ENCODE measurements at regions not wholly inside any gene's neighbourhood (a gene's known extent, or its start where the extent isn't known, plus 50 kb on each side); places are given as distances from the start of the nearest gene placed in this dataset.

DNA sequence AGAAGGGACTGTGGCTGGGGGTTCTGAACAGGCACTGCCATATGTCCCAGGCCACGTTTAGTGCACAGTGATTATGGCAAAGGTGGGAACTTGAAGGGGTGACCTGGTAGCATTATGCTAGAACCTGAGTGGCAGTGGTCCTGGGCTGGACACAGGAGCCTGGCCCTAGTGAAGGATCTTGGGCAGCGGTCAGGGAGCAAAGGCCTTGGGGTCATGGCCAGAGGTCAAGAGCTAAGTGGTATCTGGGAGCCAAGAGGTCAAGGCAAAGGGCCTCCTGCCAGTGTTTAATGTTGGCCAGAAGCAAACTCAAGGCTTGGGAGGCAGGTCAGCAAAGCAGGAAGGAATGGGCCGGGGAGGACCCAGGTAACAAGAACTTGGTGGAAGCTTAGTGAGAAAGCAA is 254.5 kb downstream of the CDH26 start:
- DNase-seq (ENCODE audit: low read depth in 2 of 2): no peak

DNA sequence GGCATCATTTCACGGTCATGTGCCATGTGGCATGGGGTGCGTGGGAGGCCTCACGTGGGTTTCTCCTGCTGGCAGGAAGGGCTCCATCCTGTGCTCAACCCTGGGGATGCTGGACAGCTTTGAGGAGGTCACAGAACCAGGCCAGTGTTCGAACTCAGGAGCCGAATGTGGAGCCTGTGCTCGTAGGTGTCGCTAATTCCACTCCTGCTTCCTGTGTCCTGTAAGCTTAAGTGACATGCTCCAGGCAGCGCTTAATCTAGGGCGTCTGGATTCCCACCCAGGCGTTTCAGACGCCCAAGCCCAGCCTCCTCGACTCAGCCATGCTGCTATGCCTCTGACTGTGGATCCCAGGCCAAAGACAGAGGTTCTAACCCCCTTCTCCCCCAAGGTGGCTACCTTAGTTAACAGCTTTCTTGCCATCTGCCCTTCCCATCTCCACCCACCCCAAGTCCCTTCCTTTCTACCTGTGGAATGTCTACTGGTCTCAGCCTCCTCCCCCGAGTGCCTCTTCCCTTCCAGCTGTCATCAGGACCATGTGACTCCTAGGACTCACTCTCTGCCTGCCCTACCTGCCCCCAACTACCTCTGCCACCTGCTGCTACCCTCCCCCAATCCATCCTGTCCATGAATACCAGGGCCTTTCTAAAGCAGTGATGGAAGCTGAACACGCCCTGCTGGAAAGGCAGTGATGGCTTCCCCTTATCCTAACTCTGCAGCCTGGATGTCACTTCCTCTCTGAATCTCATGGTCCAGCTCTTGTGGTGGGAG is 255.1 kb downstream of the CDH26 start:
- DNase-seq (ENCODE audit: low read depth in 2 of 2): no peak

DNA sequence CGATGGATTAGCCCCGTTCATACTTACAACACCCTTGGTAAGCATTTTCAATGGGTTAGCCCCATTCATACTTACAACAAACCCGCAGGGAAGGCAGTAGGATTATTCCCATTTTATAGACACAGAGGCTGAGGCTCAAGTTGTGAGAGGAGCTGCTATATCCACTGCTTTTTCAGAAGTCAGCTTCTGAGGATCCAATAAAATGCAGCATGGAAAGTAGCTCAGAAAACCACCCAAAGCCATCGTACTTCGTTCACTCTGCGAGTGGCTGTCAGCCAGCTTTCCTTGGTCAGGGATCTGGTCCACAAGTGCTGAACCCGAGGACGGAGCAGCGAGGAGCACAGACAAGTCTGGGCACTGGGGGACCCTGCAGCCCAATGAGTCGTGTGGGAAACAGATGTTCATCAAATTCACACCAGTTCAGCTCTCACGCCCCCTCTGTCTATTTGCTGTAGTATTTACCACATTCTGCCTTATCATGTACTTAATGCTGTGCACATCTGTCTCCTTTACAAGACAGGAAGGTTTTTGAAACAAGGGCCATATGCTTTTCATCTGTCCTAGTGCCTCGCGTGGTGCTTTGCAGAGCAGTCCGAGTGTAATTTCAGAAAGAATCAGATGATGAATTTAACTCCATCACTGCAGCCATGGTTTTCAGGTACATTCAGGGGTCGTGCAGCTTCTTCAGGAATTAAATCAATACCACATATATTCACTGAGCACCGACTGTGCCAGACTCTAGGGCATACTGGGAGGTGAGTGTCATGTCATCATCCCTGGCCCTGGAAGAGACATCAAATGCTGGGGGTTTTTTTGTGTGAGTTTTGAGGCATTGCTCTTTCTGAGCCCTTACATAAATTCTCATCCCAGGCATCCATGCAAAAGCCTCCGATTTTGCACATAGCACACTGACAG is 256.9 kb downstream of the CDH26 start:
- DNase-seq (ENCODE audit: low read depth in 2 of 2): no peak

DNA sequence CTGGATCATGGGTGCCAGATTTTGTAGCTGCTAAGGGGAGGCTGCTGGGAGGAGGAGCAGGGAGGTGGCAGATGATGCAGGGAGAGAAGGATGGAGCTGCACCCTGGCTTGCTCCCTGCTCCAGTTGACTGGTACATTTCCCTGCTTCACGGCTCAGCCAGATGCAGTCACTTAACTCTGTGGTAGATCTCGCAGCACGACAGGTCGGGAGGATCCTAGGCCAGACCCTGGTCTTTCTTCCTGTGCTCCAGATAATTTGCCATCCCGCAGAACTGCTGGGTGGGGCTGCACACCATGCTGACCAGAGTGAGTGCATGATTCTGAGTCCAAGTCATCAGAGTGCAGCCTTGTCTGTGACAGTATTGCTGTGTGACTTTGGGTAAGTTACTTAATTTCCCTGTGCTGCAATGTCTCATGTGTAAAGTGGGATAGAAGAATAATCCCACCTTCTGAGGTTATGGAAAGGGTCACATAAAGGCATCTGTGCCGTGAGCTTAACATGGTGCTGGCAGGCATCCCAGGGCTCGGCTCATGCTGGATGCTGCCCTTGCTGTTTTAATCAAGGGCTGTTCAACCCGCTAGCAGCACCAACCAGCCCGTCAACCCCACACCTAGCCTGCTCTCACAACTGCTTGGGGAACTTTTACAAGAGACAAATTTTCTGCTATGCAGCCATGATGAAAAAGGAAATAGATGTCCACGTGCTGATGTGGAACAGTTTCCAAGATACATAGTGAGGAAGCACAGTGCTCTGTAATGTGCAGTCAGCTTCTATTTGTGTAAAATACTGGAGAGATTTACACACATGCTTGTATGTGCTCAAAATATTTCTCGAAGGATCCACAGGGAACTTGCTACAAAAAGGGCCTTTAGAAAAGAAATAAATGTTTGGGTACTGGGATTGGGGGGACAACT is 257.9 kb downstream of the CDH26 start:
- no peak for DNase-seq (ENCODE audit: low read depth in 2 of 2)

DNA sequence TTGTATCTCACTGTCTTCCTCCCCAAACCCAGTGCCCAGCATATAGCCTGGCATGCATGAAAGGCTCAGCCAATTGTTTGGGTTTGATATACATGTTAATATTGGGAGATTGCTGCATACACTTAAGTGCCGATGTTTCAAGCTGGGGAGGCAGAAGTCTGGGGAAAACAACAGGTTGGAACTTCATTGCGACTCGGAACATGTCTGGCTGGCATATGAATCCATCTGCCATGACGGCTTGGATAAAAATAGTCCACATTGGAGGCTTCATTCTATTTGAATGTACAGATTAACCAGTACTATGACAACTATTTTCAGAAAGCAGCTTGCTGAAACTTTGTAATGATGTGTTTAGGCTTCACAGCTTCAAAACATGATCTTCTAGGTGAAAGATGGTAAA is 261.0 kb downstream of the CDH26 start:
- DNase-seq (ENCODE audit: low read depth in 2 of 2): no peak

DNA sequence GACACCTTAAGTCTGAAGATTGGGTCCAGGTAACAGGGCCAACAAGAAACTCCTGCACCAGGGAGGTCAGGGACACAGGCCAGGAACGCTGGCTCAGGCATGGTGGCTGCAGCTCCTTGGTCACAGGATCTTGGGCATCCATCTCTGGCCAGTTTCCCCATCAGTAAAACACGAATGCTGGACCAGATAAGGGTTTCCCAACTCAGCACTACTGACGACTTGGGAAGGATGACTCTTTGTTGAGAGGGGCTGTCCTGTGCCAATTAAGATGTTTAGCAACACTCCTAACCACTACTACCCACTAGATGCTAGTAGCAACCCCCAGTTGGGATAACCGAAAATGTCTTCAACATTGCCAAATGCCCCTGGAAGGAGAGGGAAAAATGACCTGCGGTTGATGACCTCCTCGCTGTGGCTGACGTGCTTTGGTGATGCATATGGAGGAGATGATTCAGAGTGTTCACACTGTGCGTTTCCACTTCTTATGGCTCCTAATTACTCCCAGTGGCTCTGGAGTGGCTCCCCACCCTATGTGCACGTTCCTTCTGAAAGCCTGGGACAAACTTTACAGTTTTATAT is 261.9 kb downstream of the CDH26 start:
- DNase-seq (ENCODE audit: low read depth in 2 of 2): no peak

DNA sequence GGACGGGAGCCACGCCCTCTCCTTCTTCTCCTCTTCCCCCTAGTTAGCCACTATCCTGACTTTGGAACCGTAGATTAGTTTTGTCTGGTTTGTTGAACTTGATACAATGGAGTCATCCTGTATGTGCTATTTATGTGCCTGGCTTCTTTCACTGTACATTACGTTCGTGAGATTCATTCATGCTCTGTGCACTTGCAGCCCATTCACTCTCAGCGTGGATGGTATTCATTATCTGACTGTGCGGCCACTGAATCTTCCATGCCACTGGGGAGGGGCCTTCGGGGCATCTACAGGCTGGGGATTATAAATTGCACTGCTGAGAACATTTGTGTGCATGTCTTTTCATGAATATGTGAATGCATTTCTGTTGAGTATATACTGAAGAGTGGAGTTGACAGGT is 262.5 kb downstream of the CDH26 start:
- DNase-seq (ENCODE audit: low read depth in 2 of 2): no peak

DNA sequence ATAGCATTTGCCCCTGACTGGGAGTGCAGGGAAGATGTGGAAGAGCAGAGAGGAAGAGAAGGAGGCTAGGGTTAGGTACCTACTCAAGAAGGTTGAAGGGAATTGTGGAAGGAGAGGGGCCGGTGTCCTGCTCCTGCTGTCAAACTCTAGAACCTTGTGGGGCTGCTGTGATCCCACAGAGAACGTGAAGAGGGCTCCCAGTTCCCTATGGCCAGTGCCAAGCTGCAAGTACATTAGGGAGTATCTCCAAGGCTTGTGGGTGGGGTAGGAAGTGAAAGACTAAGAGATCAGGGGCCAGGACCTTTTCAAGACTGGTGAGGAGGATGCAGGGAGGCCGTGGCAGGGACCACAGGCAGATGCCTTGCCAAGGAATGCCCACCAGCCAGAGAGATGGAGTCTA is 263.4 kb downstream of the CDH26 start:
- DNase-seq (ENCODE audit: low read depth in 2 of 2): no peak

DNA sequence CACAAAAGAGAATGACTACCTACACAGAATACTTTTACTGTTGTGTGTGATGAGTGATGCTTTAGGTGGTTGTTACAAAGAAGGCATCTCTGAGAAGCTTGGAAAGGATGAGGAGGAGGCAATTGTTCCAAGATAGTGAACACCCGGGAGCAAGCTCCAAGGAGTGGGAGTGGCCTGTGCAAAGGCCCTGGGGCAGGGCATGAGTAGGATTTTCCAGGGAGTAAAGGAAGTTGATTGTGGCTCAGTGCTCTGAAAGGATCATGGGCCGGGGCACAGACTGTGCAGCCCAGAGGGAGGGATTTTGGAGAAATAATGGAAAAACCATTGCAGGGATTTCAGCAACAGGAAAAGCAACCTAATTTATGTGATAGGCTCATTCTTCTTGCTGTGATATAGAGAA is 264.3 kb downstream of the CDH26 start:
- DNase-seq (ENCODE audit: low read depth in 2 of 2): no peak

DNA sequence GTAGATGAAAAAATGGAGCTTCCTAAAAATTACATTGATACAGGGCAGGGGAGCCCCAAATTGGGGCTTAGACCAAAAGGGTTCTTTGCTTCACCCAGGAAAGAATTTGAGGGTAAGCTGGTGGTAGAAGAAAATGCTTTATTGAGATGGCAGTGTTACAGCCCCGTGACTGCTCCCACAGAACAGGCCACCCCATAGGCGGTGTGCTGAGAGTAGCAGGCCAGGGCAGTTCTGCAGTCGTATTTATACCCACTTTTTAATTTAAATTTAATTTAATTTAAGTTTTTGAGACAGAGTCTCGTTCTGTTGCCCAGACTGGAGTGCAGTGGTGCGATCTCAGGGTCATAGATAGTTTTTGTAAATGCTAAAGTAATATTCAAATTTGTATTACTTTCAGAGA is 265.0 kb downstream of the CDH26 start:
- DNase-seq (ENCODE audit: low read depth in 2 of 2): no peak

DNA sequence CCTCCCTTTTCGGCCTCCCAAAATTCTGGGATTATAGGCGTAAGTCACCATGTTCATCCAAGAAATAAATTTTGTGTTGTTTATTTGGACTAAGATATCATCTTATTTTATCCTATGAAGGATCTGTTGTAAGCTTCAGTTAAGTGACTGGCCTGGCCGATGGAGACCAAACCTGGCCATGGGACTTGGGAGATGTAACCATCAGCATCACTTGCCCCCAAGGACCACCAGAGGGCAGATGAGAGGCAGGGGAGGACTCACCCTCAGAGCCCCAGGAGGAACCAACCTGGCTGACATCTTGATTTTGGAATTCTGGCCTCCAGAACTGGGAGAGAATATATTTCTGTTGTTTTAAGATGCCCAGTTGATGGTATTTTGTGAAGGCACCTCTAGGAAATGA is 266.7 kb downstream of the CDH26 start:
- DNase-seq (ENCODE audit: low read depth in 2 of 2): no peak

DNA sequence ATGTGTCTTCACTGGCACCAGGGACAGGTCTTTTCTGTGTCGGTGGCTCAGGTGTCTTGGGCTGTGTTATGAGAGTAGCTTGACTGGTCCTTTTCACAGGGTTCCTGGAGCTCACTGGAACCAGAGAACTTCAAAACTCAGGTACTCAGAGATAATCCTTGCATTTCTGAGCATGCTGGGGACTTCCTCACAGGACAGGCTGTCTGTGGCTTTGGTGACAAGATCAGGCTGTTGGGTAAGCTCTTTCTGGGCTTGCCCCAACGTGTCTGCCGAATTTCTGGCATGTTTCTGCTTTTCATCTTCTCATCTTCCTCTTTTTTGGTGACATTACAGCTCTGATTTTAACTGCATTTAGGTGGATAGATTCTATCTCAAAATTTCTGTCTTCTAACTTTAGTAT is 270.0 kb downstream of the CDH26 start:
- no peak for DNase-seq (ENCODE audit: low read depth in 2 of 2)

DNA sequence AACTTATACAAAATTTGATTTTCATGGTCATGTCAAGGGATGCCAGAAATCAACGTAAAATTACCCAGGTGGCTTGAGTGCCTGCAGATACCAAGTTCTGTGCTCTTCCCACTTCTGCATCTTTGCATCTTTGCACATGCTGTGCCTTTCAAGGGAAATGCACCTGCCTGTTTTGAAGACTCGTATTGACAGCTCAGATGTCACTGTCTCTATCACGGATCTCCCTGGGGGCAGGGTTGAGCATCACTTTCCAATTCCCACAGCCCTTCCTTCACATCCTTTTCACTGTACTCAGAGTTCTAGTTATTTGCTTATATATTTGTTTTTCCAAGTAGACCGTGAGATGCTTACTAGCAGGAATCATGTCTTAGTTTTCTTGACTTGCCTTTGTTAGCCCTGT is 274.2 kb downstream of the CDH26 start:
- DNase-seq (ENCODE audit: low read depth in 2 of 2): no peak

DNA sequence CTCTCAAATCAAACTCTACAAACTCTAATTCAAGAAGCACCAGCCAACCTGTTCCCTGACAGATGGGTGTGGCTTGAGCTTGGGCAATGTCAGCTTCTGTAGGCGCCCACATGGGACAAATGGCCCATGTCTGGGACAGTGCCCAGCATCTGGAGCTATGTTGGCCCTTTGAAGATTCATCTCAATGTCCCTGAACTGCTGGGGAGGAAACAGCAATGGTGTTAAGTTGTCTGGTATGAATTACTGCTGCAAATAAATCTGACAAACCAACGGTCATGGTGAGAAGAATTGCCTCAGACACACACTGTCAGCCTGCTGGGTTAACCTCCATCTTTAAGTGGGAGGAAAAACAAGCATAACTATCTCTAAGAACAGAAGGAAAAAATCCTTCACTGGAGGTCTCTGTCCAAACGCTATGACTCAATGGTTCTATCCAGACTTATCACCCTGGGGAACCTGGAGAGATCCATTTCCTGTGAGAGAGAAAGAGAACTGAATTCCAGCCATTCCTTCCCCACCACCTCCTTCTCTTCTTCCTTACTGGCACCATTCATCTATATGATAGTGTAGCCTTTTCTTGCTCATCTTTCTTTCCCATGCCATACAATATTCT is 274.9 kb downstream of the CDH26 start:
- no peak for DNase-seq (ENCODE audit: low read depth in 2 of 2)

DNA sequence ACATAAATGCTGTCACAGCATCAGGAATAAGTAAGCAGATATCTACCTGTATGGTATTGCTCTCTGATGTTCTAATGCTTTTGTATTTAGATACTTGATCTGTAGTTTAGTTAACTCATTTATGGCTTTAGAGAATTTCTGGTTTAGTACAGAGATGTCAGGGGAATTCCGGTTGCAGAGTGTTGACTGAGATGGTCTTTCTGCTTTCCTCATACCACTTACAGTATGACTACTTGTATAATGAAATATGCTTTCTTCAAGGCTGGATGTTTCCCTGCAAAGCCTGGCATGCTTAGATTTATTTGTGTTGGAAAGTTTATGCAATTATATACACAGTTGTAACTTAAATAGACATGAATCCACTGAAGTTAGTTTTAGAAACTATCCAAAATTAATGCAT is 278.4 kb downstream of the CDH26 start:
- no peak for DNase-seq (ENCODE audit: low read depth in 2 of 2)

DNA sequence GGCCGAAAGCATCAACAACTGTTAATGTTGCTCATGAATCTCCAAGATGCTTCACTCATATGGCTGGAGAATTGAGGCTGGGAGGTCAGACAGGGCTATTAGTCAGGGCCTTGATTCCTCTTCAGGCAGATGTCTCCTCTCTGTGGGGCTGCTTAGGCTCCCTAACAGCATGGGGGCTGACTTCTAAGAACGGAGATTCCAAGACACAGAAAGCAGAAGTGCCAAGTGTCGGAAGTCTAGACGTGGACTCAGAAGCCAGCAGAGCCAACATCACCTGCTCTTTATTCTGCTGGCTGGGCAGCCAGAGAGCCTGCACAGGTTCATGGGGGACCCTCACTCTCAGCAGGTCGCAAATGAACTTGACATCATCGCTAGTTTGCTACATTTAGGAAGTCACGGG is 279.8 kb downstream of the CDH26 start:
- DNase-seq (ENCODE audit: low read depth in 2 of 2): no peak

DNA sequence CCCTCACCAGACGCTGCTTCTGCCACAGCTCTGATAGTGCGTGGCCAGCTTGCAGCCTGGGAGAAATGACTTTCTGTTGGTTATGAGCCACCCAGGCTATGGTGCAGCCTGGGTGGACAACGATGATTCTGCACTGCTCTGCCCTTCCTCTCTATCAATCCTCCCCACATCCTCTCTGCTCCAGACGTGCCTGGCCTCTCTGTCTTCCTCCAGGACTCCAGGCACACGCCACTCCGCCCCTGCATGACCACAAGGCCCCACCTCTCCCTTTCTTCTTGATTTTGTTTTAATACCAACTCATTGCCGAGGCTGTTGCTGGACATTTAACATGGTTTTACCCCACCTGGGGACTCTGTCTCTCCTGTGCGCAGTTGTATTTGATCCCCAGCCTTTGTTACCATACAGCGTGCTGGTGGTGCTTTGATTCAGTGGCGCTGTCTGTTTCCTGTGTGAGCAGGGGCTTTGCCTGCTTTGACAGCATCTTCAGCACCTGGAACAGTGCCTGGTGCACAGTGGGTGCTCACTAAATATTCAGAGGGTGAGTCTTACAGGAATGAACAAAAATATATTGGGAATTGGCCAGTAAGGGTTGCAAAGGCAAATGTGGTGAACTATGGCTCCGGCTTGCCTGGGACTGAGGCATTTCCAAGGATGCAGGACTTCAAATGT is 280.9 kb downstream of the CDH26 start:
- no peak for DNase-seq (ENCODE audit: low read depth in 2 of 2)

DNA sequence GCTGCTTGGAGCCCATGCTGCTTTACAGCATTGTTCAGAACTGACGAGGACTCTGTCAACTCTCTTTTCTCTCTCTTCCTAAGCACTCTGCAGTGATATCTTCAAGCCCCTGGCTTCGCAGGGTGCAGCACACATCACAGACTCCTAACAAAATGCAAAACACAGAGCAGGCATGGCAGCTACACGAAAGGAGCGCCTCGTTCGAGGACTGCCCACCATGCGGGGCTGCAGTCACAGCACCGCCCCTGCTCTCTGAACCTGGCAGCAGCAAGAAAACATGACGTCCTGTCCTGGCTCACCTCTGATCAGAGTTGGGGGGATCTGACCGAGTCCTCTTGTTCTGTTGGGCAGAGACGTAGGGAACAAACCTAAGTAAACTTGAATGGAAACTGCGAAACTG is 281.7 kb downstream of the CDH26 start:
- DNase-seq (ENCODE audit: low read depth in 2 of 2): no peak

DNA sequence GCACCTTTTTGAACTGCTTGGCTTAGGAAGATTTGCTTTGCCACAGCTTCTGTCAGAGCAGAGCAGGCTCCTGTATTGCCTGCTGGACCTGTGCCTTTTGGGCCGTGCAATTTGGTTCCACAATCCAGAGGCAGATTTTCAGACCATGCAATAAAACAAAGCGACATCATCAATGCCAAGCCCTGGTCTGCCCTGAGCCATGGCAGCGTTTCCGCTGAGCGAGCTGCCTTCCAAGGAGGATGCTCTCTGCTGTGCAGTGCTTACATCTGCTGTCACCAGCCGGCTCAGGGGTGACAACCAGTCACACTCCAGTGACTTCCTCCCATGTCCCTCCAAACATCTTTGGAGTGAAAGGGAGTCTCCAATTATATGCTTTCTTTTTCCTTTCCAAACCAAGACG is 282.2 kb downstream of the CDH26 start:
- DNase-seq (ENCODE audit: low read depth in 2 of 2): no peak

DNA sequence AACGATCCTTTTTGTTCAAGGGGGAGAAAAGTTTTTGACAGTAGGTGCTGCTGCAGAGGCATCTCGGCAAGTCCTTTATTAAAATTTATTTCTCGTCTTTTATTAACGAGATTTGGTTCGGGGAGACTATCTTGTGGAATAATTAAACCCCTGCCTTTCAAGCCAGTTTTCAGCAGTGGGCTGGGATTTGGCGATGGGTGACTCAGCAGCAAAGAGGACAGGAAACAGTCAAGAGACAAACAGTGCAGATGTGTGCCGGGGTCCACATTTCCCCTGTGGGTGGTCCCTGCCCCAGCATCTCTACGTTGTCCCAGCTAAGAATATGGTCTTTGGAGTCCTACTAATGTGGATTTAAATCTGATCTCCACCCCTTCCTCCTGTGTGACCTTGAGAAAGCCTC is 282.8 kb downstream of the CDH26 start:
- no peak for DNase-seq (ENCODE audit: low read depth in 2 of 2)
